ENCODE measurements at regions not wholly inside any gene's neighbourhood (a gene's known extent, or its start where the extent isn't known, plus 50 kb on each side); places are given as distances from the start of the nearest gene placed in this dataset.
A peak's percentile ranks its signal among the peaks of the same experiment; 100 is the strongest.

DNA sequence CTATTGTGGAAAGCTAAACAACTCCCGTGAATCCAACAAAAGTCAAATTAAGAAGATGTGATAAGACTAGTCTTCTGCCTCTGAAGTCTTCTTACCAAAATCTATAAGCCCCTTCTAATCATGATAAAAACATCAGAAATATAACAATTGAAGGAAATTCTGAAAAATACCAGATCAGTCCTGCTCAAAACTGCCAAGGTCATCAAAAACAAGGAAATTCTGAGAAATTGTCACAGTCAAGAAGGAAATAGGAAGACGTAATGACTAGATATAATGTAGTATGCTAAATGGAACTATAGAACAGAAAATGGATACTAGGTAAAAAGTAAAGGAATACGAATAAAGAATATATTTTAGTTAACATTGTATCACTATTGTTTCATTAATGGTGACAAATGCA, 314.0 kb downstream of the TMX3 start:
- DNase-seq (ENCODE audit: low spot score) (no peak), ATAC-seq (ENCODE audit: low read depth) (no peak)

DNA sequence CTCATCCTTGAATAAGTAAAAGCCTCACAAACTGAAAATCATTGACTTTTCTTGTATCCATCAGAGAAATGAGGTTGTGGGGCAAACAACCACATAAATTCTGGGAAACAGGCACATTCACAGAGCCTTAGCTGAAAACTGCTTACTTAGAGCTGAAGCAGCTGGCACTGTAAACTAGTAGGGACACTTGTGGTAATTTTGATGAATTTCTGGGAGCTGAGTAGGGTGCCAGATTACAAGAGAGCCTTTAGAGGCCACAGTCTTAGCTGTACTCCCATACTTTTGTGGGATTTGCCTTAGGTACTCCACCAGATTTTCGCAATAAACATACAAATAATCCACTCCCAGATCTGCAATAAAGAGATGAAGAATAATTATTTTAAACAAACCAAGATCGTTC, 315.2 kb downstream of the TMX3 start:
- TF ChIP-seq, protein P1, sequence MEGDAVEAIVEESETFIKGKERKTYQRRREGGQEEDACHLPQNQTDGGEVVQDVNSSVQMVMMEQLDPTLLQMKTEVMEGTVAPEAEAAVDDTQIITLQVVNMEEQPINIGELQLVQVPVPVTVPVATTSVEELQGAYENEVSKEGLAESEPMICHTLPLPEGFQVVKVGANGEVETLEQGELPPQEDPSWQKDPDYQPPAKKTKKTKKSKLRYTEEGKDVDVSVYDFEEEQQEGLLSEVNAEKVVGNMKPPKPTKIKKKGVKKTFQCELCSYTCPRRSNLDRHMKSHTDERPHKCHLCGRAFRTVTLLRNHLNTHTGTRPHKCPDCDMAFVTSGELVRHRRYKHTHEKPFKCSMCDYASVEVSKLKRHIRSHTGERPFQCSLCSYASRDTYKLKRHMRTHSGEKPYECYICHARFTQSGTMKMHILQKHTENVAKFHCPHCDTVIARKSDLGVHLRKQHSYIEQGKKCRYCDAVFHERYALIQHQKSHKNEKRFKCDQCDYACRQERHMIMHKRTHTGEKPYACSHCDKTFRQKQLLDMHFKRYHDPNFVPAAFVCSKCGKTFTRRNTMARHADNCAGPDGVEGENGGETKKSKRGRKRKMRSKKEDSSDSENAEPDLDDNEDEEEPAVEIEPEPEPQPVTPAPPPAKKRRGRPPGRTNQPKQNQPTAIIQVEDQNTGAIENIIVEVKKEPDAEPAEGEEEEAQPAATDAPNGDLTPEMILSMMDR (IDR thresholded peaks at IDR 0.05; ENCODE audit: poor library complexity, severe bottlenecking): no peak
- Histone ChIP-seq H3K4me1 (ENCODE audit: insufficient read depth, poor library complexity, severe bottlenecking) (no peaks in the 10 kb centered on the region), H3K9me3 (ENCODE audit: severe bottlenecking) (no peaks in the 10 kb centered on the region), H3K27ac (ENCODE audit: poor library complexity, severe bottlenecking) (no peak overlapping the region), H3K4me3 (ENCODE audit: severe bottlenecking) (no peak overlapping the region), H3K36me3 (ENCODE audit: low read depth) (no peaks in the 10 kb centered on the region), H3K27me3 (ENCODE audit: insufficient read depth, poor library complexity, severe bottlenecking) (no peaks in the 10 kb centered on the region)
- ATAC-seq (ENCODE audit: low read depth): no peak
- DNase-seq (ENCODE audit: low spot score): no peak

More for the DNA sequence above, 314.0 kb downstream of the TMX3 start:
- H3K36me3 ChIP-seq (ENCODE audit: low read depth): no peaks in the 10 kb centered on the region
- H3K4me3 ChIP-seq (ENCODE audit: severe bottlenecking): no peak overlapping the region
- H3K27me3 ChIP-seq (ENCODE audit: insufficient read depth, poor library complexity, severe bottlenecking): no peaks in the 10 kb centered on the region
- H3K9me3 ChIP-seq (ENCODE audit: severe bottlenecking): no peaks in the 10 kb centered on the region
- no peak overlapping the region for H3K27ac ChIP-seq (ENCODE audit: poor library complexity, severe bottlenecking)
- no peaks in the 10 kb centered on the region for H3K4me1 ChIP-seq (ENCODE audit: insufficient read depth, poor library complexity, severe bottlenecking)
- TF ChIP-seq, protein P1 (IDR thresholded peaks at IDR 0.05; ENCODE audit: poor library complexity, severe bottlenecking): no peak

DNA sequence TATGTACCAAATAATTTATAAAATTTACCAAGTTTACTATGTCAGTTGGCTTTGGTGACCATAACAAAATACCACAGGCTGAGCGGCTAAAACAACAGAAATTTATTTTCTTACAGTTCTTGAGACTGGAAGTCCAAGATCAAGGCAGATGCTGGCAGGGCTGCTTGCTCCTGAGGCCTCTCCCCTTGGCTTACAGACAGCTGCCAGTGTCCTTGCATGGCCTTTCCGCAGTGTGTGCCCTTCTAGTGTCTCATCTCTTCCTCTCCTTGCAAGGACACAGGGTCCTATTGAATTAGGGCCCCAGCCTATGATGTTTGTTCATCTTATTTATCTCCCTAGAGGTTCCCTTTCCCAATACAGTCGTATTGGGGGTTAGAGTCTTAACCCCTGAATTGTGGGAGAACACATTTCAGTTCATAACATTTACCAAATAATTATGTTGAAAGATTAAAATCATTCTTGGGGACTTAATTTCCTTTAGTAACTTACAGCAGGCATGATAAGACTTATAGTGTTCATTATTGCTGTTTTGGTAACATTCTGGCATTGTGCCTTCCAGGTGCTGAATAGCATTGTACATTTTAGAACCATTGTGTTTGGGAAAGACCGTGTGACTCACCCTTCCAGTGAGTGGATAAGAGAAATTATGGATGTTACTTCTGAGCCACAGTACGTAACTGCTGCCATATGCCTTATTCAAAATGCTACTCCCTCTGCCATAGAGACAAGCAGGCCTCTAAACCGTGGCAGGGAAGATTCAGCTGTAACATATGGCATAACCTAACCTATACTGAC, 317.5 kb downstream of the TMX3 start:
- no peak overlapping the region for H3K4me3 ChIP-seq (ENCODE audit: severe bottlenecking)
- DNase-seq (ENCODE audit: low spot score) (no peak), ATAC-seq (ENCODE audit: low read depth) (peak; percentile 61; the same call in 2 of the 3 replicates)
- no peak overlapping the region for H3K27ac ChIP-seq (ENCODE audit: poor library complexity, severe bottlenecking)
- no peaks in the 10 kb centered on the region for H3K9me3 ChIP-seq (ENCODE audit: severe bottlenecking)
- TF ChIP-seq, protein P1 (IDR thresholded peaks at IDR 0.05; ENCODE audit: poor library complexity, severe bottlenecking): no peak
- H3K4me1 ChIP-seq (ENCODE audit: insufficient read depth, poor library complexity, severe bottlenecking): no peaks in the 10 kb centered on the region
- H3K36me3 ChIP-seq (ENCODE audit: low read depth): no peaks in the 10 kb centered on the region
- H3K27me3 ChIP-seq (ENCODE audit: insufficient read depth, poor library complexity, severe bottlenecking): no peaks in the 10 kb centered on the region

DNA sequence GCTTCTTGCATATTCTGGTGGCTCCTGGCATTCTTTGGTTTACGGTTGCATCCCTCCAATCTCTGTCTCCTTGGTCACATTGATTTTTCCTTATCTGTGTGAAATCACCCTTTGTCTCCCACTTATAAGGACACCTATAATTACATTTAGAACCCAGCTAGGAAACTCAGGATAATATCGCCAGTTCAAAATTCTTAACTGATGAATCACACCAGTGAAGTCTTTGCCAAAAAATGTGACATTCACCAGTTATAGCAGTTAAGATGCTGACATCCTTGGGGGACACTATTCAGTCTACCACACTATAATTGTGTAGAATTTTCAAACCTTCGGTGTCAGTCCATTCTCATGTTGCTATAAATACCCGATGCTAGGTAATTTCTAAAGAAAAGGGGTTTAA, 320.2 kb downstream of the TMX3 start:
- TF ChIP-seq, protein P1 (IDR thresholded peaks at IDR 0.05; ENCODE audit: poor library complexity, severe bottlenecking): no peak
- no peak for ATAC-seq (ENCODE audit: low read depth)
- no peaks in the 10 kb centered on the region for H3K4me1 ChIP-seq (ENCODE audit: insufficient read depth, poor library complexity, severe bottlenecking)
- no peaks in the 10 kb centered on the region for H3K9me3 ChIP-seq (ENCODE audit: severe bottlenecking)
- no peaks in the 10 kb centered on the region for H3K27me3 ChIP-seq (ENCODE audit: insufficient read depth, poor library complexity, severe bottlenecking)
- no peak overlapping the region for H3K4me3 ChIP-seq (ENCODE audit: severe bottlenecking)
- no peaks in the 10 kb centered on the region for H3K36me3 ChIP-seq (ENCODE audit: low read depth)
- no peak overlapping the region for H3K27ac ChIP-seq (ENCODE audit: poor library complexity, severe bottlenecking)
- DNase-seq (ENCODE audit: low spot score): no peak

DNA sequence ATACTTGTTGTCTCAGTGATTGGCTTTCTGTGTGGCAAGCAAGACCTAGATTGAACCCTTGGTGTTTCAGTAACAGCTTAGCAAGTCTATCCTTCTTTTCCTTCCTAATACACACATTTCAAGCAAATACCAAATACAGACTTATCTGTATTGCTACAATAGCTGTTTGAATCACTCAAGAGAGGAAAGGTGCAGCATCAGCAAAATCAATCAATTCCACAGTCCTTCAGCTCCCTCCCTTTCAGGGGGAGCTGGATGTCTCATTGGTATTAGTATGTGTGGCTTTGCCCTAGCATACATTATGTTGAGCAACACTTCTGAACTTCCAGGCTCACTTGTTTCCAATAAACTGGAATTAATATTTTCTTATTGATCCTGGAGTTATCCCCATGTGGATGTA, 323.1 kb downstream of the TMX3 start:
- H3K27ac ChIP-seq (ENCODE audit: poor library complexity, severe bottlenecking): no peak overlapping the region
- H3K4me1 ChIP-seq (ENCODE audit: insufficient read depth, poor library complexity, severe bottlenecking): peaks cover 4% of the 10 kb centered on the region
- ATAC-seq (ENCODE audit: low read depth) (no peak), DNase-seq (ENCODE audit: low spot score) (no peak)
- no peaks in the 10 kb centered on the region for H3K9me3 ChIP-seq (ENCODE audit: severe bottlenecking)
- H3K4me3 ChIP-seq (ENCODE audit: severe bottlenecking): no peak overlapping the region
- no peaks in the 10 kb centered on the region for H3K27me3 ChIP-seq (ENCODE audit: insufficient read depth, poor library complexity, severe bottlenecking)
- TF ChIP-seq, protein P1 (IDR thresholded peaks at IDR 0.05; ENCODE audit: poor library complexity, severe bottlenecking): no peak
- no peaks in the 10 kb centered on the region for H3K36me3 ChIP-seq (ENCODE audit: low read depth)

All from RWPE2 (cell line).